ENCODE measurements at regions not wholly inside any gene's neighbourhood (a gene's known extent, or its start where the extent isn't known, plus 50 kb on each side); places are given as distances from the start of the nearest gene placed in this dataset.

- H3K9ac ChIP-seq (ENCODE audit: low read depth, low read length): no peak overlapping the region
- no peaks in the 10 kb centered on the region for H3K79me2 ChIP-seq (ENCODE audit: insufficient read depth, low read length)
- DNase-seq (no peak), ATAC-seq (ENCODE audit: insufficient read depth, low read depth) (no peak)
- TF ChIP-seq, protein P1, sequence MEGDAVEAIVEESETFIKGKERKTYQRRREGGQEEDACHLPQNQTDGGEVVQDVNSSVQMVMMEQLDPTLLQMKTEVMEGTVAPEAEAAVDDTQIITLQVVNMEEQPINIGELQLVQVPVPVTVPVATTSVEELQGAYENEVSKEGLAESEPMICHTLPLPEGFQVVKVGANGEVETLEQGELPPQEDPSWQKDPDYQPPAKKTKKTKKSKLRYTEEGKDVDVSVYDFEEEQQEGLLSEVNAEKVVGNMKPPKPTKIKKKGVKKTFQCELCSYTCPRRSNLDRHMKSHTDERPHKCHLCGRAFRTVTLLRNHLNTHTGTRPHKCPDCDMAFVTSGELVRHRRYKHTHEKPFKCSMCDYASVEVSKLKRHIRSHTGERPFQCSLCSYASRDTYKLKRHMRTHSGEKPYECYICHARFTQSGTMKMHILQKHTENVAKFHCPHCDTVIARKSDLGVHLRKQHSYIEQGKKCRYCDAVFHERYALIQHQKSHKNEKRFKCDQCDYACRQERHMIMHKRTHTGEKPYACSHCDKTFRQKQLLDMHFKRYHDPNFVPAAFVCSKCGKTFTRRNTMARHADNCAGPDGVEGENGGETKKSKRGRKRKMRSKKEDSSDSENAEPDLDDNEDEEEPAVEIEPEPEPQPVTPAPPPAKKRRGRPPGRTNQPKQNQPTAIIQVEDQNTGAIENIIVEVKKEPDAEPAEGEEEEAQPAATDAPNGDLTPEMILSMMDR (IDR thresholded peaks at IDR 0.05; ENCODE audit: borderline replicate concordance, extremely low read depth, low read length, poor library complexity, severe bottlenecking): no peak
- TF ChIP-seq EZH2 (IDR thresholded peaks at IDR 0.05; ENCODE audit: borderline replicate concordance, low read depth, low read length, severe bottlenecking): no peak
- H2AFZ ChIP-seq (ENCODE audit: low read depth, low read length): no peak overlapping the region
- H3K4me2 ChIP-seq (ENCODE audit: insufficient read depth, low read length): no peak overlapping the region
- H3K27me3 ChIP-seq (ENCODE audit: insufficient read depth, low read length, poor library complexity): peaks cover 3% of the 10 kb centered on the region
- no peak overlapping the region for H3K4me3 ChIP-seq (ENCODE audit: low read depth in 1 of 2, low read length in 2 of 2)
- H4K20me1 ChIP-seq (ENCODE audit: insufficient read depth, low read length): no peaks in the 10 kb centered on the region
- no peaks in the 10 kb centered on the region for H3K4me1 ChIP-seq (ENCODE audit: insufficient read depth, low read length)
- H3K27ac ChIP-seq (ENCODE audit: low read length): no peak overlapping the region
- H3K36me3 ChIP-seq (ENCODE audit: insufficient read depth, low read length): no peaks in the 10 kb centered on the region
- H3K9me3 ChIP-seq (ENCODE audit: insufficient read depth, low read length, severe bottlenecking): no peaks in the 10 kb centered on the region
Observed at GRCh38 chr3:197447057-197447456, 108.7 kb downstream of the BDH1 start.

DNA sequence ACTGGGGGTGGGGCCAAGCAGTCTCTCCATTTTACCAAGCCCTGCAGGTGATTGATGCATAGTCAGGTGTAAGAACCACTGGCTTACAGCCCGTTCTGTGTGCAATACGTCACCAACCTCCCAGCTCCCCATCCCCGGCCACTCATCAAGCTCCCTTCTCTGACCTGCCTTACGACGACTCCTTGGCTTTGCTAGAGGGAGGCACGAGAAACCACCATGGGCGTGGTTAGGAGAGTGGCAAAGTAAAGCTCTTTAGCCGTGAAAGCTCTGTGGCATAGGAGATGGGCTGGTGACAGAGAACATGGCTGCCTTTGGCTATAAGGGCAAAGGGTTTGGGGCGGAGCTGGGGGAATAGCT lies 109.1 kb downstream of the BDH1 start:
- H2AFZ ChIP-seq (ENCODE audit: low read depth, low read length): no peak overlapping the region
- peaks cover 7% of the 10 kb centered on the region for H3K27me3 ChIP-seq (ENCODE audit: insufficient read depth, low read length, poor library complexity)
- no peak overlapping the region for H3K9ac ChIP-seq (ENCODE audit: low read depth, low read length)
- no peaks in the 10 kb centered on the region for H4K20me1 ChIP-seq (ENCODE audit: insufficient read depth, low read length)
- H3K4me2 ChIP-seq (ENCODE audit: insufficient read depth, low read length): no peak overlapping the region
- no peaks in the 10 kb centered on the region for H3K36me3 ChIP-seq (ENCODE audit: insufficient read depth, low read length)
- H3K79me2 ChIP-seq (ENCODE audit: insufficient read depth, low read length): no peaks in the 10 kb centered on the region
- ATAC-seq (ENCODE audit: insufficient read depth, low read depth): no peak
- H3K4me1 ChIP-seq (ENCODE audit: insufficient read depth, low read length): no peaks in the 10 kb centered on the region
- H3K9me3 ChIP-seq (ENCODE audit: insufficient read depth, low read length, severe bottlenecking): no peaks in the 10 kb centered on the region
- no peak overlapping the region for H3K4me3 ChIP-seq (ENCODE audit: low read depth in 1 of 2, low read length in 2 of 2)
- no peak for TF ChIP-seq EZH2 (IDR thresholded peaks at IDR 0.05; ENCODE audit: borderline replicate concordance, low read depth, low read length, severe bottlenecking)
- TF ChIP-seq, protein P1 (IDR thresholded peaks at IDR 0.05; ENCODE audit: borderline replicate concordance, extremely low read depth, low read length, poor library complexity, severe bottlenecking): no peak
- no peak overlapping the region for H3K27ac ChIP-seq (ENCODE audit: low read length)
- DNase-seq: no peak

GRCh38 chr3:197445896-197446699 lies 109.7 kb downstream of the BDH1 start:
- Histone ChIP-seq H3K36me3 (ENCODE audit: insufficient read depth, low read length) (no peaks in the 10 kb centered on the region), H3K4me1 (ENCODE audit: insufficient read depth, low read length) (no peaks in the 10 kb centered on the region), H4K20me1 (ENCODE audit: insufficient read depth, low read length) (no peaks in the 10 kb centered on the region), H3K4me2 (ENCODE audit: insufficient read depth, low read length) (no peak overlapping the region), H3K79me2 (ENCODE audit: insufficient read depth, low read length) (no peaks in the 10 kb centered on the region), H3K4me3 (ENCODE audit: low read depth in 1 of 2, low read length in 2 of 2) (no peak overlapping the region), H2AFZ (ENCODE audit: low read depth, low read length) (no peak overlapping the region), H3K9me3 (ENCODE audit: insufficient read depth, low read length, severe bottlenecking) (no peaks in the 10 kb centered on the region), H3K9ac (ENCODE audit: low read depth, low read length) (no peak overlapping the region), H3K27ac (ENCODE audit: low read length) (no peak overlapping the region), H3K27me3 (ENCODE audit: insufficient read depth, low read length, poor library complexity) (peaks cover 9% of the 10 kb centered on the region)
- no peak for TF ChIP-seq EZH2 (IDR thresholded peaks at IDR 0.05; ENCODE audit: borderline replicate concordance, low read depth, low read length, severe bottlenecking)
- TF ChIP-seq, protein P1 (IDR thresholded peaks at IDR 0.05; ENCODE audit: borderline replicate concordance, extremely low read depth, low read length, poor library complexity, severe bottlenecking): no peak
- no peak for ATAC-seq (ENCODE audit: insufficient read depth, low read depth)
- no peak for DNase-seq

Data from DND-41 (cell line).